ENCODE measurements at regions not wholly inside any gene's neighbourhood (a gene's known extent, or its start where the extent isn't known, plus 50 kb on each side); places are given as distances from the start of the nearest gene placed in this dataset.

DNA sequence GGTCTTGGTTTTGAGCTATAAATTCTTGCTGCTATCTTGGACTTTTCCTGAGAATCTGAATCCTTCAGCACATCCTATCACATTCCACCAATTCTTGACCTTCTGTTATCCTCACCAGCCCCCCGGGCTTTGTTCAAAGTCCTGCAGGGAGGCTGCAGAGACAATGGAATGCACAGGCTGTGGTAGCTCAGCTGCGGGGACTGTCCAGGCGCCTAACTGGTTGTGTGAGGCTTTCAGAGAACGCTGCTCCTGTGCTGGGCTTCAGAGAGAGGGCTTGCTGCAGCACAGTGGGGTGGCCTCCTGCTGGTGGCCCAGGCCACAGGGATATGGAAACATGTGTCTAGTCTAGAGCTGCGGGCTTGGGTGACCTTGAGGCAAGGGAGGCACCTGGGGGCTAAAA is 196.3 kb upstream of the GATB start:
- H3K27me3 ChIP-seq (ENCODE audit: control insufficient read depth, insufficient read depth, low read length): no peaks in the 10 kb centered on the region
- no peak for DNase-seq (ENCODE audit: low read depth)

DNA sequence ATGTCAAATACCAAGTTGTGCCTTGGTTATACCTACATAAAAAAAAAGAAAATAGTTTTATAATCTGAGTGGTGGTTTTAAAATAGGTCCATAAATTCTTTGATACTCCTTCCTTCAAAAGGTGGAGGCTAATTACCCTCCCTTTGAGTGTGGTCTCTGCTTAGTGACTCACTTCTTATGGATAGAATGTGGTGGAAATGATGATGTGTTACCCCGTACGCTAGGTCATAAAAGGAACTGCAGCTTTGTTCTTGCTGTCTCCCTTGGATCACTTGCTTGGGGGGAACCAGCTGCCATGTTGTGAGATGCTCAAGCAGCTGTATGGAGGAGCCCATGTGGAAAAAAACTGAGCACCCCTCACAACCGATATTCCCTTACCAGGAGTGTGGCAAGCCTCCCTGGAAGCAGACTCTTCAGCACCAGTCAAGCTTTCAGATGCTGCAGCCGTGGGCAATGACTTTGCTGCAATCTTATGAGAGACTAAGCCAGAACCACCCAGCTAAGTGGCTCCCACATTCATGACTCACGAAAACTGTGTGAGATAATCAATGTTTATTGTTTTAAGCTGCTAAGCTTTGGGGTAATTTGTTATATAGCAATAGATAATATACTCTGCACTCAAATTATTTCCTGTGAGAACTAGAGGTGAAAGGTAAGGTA is 195.0 kb upstream of the GATB start:
- DNase-seq (ENCODE audit: low read depth): no peak
- H3K4me3 ChIP-seq (ENCODE audit: low read depth, low read length): no peak overlapping the region
- TF ChIP-seq, protein P1, sequence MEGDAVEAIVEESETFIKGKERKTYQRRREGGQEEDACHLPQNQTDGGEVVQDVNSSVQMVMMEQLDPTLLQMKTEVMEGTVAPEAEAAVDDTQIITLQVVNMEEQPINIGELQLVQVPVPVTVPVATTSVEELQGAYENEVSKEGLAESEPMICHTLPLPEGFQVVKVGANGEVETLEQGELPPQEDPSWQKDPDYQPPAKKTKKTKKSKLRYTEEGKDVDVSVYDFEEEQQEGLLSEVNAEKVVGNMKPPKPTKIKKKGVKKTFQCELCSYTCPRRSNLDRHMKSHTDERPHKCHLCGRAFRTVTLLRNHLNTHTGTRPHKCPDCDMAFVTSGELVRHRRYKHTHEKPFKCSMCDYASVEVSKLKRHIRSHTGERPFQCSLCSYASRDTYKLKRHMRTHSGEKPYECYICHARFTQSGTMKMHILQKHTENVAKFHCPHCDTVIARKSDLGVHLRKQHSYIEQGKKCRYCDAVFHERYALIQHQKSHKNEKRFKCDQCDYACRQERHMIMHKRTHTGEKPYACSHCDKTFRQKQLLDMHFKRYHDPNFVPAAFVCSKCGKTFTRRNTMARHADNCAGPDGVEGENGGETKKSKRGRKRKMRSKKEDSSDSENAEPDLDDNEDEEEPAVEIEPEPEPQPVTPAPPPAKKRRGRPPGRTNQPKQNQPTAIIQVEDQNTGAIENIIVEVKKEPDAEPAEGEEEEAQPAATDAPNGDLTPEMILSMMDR (IDR thresholded peaks at IDR 0.05; ENCODE audit: insufficient read depth, low read length, poor library complexity, severe bottlenecking): no peak
- H3K36me3 ChIP-seq (ENCODE audit: control insufficient read depth, insufficient read depth, low read length): no peaks in the 10 kb centered on the region
- no peaks in the 10 kb centered on the region for H3K27me3 ChIP-seq (ENCODE audit: control insufficient read depth, insufficient read depth, low read length)

More for the DNA sequence above, 196.3 kb upstream of the GATB start:
- no peak overlapping the region for H3K4me3 ChIP-seq (ENCODE audit: low read depth, low read length)
- no peaks in the 10 kb centered on the region for H3K36me3 ChIP-seq (ENCODE audit: control insufficient read depth, insufficient read depth, low read length)
- TF ChIP-seq, protein P1 (IDR thresholded peaks at IDR 0.05; ENCODE audit: insufficient read depth, low read length, poor library complexity, severe bottlenecking): no peak

DNA sequence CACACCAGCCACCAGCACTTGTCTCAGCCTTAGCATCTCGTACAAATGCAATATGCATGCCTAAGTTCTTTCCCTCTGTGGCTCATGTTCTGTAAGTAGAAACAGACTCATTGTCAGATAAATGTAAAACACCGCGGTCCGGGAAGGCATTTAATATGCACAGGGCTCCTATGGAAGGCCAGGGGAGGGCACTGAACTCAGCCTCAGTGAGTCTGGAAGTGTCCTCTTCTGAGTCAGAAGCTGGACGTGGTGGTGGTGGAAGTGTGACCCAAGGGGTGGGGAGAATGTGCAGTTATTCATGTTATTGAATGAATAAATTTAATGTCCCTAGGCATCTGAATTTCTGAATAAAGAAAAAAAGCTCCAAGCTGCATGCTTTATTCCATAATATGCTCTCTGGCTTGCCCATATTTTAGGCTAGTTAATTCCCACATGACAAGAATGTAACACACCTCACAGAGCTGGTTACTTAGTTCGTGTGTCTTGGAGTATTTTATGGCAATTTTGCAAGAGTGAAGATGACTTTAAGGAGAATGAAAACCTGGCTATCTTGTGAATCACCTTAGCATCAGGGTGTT is 193.1 kb upstream of the GATB start:
- no peak for DNase-seq (ENCODE audit: low read depth)
- H3K27me3 ChIP-seq (ENCODE audit: control insufficient read depth, insufficient read depth, low read length): no peaks in the 10 kb centered on the region
- TF ChIP-seq, protein P1 (IDR thresholded peaks at IDR 0.05; ENCODE audit: insufficient read depth, low read length, poor library complexity, severe bottlenecking): no peak

DNA sequence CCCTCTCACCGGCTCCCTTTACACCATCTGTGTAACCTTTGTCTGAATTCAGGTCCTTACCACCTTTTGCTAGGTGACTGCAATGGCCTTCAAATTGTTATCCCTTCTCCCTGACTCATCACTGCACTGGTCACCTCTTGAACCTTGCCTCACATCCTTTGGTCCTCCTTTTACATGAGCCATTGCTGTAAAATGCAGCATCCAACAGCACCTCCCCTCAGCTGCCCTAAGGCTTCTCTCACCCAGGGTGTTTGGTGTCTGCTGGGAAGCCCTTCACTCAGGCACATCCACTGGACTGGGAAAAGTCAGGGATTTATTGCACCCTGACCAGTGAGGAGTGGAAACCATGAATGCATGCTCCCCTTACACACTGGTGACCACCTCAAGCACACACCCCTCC is 192.5 kb upstream of the GATB start:
- DNase-seq (ENCODE audit: low read depth): no peak
- TF ChIP-seq, protein P1 (IDR thresholded peaks at IDR 0.05; ENCODE audit: insufficient read depth, low read length, poor library complexity, severe bottlenecking): no peak
- H3K36me3 ChIP-seq (ENCODE audit: control insufficient read depth, insufficient read depth, low read length): no peaks in the 10 kb centered on the region
- H3K4me3 ChIP-seq (ENCODE audit: low read depth, low read length): no peak overlapping the region
- no peaks in the 10 kb centered on the region for H3K27me3 ChIP-seq (ENCODE audit: control insufficient read depth, insufficient read depth, low read length)

More for the DNA sequence above, 193.1 kb upstream of the GATB start:
- H3K4me3 ChIP-seq (ENCODE audit: low read depth, low read length): no peak overlapping the region
- H3K36me3 ChIP-seq (ENCODE audit: control insufficient read depth, insufficient read depth, low read length): no peaks in the 10 kb centered on the region

DNA sequence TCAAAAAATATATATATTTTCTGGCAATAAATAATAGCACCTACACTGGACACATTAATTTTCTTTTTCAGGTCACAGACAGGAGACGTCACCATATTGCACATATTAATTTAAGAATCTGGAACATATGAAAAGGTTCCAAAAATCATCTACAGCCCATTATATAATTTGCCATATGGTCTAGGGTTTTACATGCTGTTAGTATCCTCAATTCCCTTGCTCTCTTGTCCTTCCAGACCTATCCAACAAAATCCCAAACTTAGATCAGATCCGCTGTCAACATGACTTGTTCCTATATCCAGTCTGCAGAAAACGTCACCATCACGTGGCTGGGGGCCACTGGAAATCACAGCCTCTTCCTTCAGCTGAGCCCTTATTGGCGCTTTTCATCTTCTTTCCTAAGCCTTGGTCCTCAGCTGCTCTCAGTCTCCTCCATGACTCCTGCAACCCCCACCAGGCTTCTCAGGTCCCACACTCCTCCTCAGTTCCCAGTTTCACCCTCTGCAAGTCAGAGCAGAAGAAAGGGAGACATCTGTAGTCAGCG is 192.0 kb upstream of the GATB start:
- no peaks in the 10 kb centered on the region for H3K36me3 ChIP-seq (ENCODE audit: control insufficient read depth, insufficient read depth, low read length)
- H3K27me3 ChIP-seq (ENCODE audit: control insufficient read depth, insufficient read depth, low read length): no peaks in the 10 kb centered on the region
- DNase-seq (ENCODE audit: low read depth): no peak
- TF ChIP-seq, protein P1 (IDR thresholded peaks at IDR 0.05; ENCODE audit: insufficient read depth, low read length, poor library complexity, severe bottlenecking): no peak
- no peak overlapping the region for H3K4me3 ChIP-seq (ENCODE audit: low read depth, low read length)
